WERI-Rb-1 (cell line): ENCODE measurements at regions not wholly inside any gene's neighbourhood (a gene's known extent, or its start where the extent isn't known, plus 50 kb on each side); places are given as distances from the start of the nearest gene placed in this dataset.

Experiments used
- DNase-seq: peaks from one replicate; pipeline ENCODE4 v3.0.0-alpha.2; 2020
- H3K27ac ChIP-seq: fragments of 250-450 bp; sonication (Bioruptor Pico); 2 replicates; pipeline ENCODE4 v1.5.1; 2020; ENCODE audit warnings: mild to moderate bottlenecking, moderate library complexity
- H3K27me3 ChIP-seq: fragments of 250-450 bp; sonication (Bioruptor Pico); 2 replicates; pipeline ENCODE4 v1.5.1; 2021; ENCODE audit warnings: mild to moderate bottlenecking, low read depth, moderate library complexity; ENCODE audit not compliant: insufficient read depth, severe bottlenecking
- H3K36me3 ChIP-seq: fragments of 250-450 bp; sonication (Bioruptor Pico); 2 replicates; pipeline ENCODE4 v1.5.1; 2020; ENCODE audit warnings: mild to moderate bottlenecking, moderate library complexity
- H3K4me3 ChIP-seq: 2 replicates; pipeline ENCODE4 v1.5.1; 2011; ENCODE audit warnings: low read depth, mild to moderate bottlenecking, control low read depth, low read length
- H3K9me3 ChIP-seq: fragments of 250-450 bp; sonication (Bioruptor Pico); 2 replicates; pipeline ENCODE4 v1.5.1; 2021; ENCODE audit warnings: mild to moderate bottlenecking, moderate library complexity; ENCODE audit not compliant: severe bottlenecking
- CTCF ChIP-seq: IDR thresholded peaks from 2 replicates; pipeline ENCODE4 v1.5.1; 2011; ENCODE audit warnings: low read depth, mild to moderate bottlenecking, control low read depth, inconsistent platforms, low read length

GRCh38 chr2:136363470-136363869 lies 245.5 kb upstream of the CXCR4 start:
- Histone ChIP-seq H3K27ac (no peak overlapping the region), H3K27me3 (no peaks in the 10 kb centered on the region), H3K36me3 (no peaks in the 10 kb centered on the region), H3K9me3 (no peaks in the 10 kb centered on the region), H3K4me3 (no peak overlapping the region)
- TF ChIP-seq CTCF, result no peak
- no peak for DNase-seq

- Histone ChIP-seq H3K27me3 (no peaks in the 10 kb centered on the region), H3K27ac (no peak overlapping the region), H3K9me3 (no peaks in the 10 kb centered on the region), H3K36me3 (no peaks in the 10 kb centered on the region), H3K4me3 (no peak overlapping the region)
- no peak for DNase-seq
- no peak for TF ChIP-seq CTCF
Measured at GRCh38 chr2:136362676-136363390, 244.9 kb upstream of the CXCR4 start.

GRCh38 chr2:136361521-136361920 lies 243.6 kb upstream of the CXCR4 start:
- no peak for TF ChIP-seq CTCF
- no peaks in the 10 kb centered on the region for H3K9me3 ChIP-seq
- H3K4me3 ChIP-seq, result no peak overlapping the region
- no peak for DNase-seq
- H3K27ac ChIP-seq, result no peak overlapping the region
- no peaks in the 10 kb centered on the region for H3K36me3 ChIP-seq
- H3K27me3 ChIP-seq, result no peaks in the 10 kb centered on the region

GRCh38 chr2:136360790-136361189 lies 242.8 kb upstream of the CXCR4 start:
- no peak overlapping the region for H3K27ac ChIP-seq
- no peak overlapping the region for H3K4me3 ChIP-seq
- H3K27me3 ChIP-seq, result no peaks in the 10 kb centered on the region
- no peaks in the 10 kb centered on the region for H3K9me3 ChIP-seq
- H3K36me3 ChIP-seq, result no peaks in the 10 kb centered on the region
- no peak for TF ChIP-seq CTCF
- DNase-seq, result no peak

GRCh38 chr2:136359121-136359965 lies 241.4 kb upstream of the CXCR4 start:
- DNase-seq, result no peak
- Histone ChIP-seq H3K27ac (no peak overlapping the region), H3K36me3 (no peaks in the 10 kb centered on the region), H3K9me3 (no peaks in the 10 kb centered on the region), H3K4me3 (no peak overlapping the region), H3K27me3 (no peaks in the 10 kb centered on the region)
- TF ChIP-seq CTCF, result no peak
